AG09319 (cell line): ENCODE measurements at regions not wholly inside any gene's neighbourhood (a gene's known extent, or its start where the extent isn't known, plus 50 kb on each side); places are given as distances from the start of the nearest gene placed in this dataset.

ENCODE experiments used
- DNase-seq: peaks from one replicate; pipeline ENCODE4 v3.0.0-alpha.2; 2010; ENCODE audit warnings: low read depth; ENCODE audit errors: extremely low read depth
- TF ChIP-seq, protein P1 (sequence below): IDR thresholded peaks from 2 replicates; pipeline ENCODE4 v1.5.1; 2011; ENCODE audit warnings: low read depth, mild to moderate bottlenecking, inconsistent platforms, low read length, moderate library complexity

DNA sequence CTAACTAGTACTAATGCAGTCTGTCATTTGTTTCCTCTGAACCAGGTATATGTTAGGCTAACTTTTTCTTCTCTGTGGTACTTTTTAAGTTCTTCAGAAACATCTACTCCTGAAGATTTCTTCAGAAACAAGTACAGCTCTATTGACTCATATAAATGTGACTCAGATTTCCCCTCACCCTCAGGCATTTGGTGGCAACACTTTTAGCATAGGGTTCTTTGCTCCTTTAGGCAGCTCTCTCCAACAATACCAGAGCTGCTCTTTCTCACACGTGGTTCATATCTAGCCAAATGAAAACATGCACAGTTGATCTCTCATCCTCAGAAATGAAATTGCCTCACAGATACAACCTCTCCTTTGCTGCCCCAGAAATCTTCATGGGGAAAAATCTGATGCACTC is 939.8 kb downstream of the SORCS1 start:
- peak; percentile 3 for DNase-seq

DNA sequence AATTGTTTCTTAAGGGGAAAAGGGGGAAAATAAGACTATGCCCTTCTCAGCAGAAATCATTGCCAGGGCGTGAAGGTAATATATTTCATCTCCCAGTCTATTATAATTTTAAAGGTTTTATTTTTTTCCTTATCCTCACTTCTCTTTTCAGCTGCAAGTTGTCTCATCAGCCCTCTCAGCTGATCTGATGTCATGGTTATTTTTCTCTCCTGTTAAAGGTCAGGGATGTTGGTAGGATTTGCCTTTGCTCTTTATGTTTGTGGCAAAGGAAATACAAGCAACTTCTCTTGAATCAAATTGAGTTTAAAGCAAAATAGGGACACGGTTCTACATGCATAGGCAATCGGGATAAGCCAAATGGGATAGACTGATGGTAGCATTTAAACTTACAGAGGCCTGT is 946.9 kb downstream of the SORCS1 start:
- DNase-seq = no peak
- TF ChIP-seq, protein P1, sequence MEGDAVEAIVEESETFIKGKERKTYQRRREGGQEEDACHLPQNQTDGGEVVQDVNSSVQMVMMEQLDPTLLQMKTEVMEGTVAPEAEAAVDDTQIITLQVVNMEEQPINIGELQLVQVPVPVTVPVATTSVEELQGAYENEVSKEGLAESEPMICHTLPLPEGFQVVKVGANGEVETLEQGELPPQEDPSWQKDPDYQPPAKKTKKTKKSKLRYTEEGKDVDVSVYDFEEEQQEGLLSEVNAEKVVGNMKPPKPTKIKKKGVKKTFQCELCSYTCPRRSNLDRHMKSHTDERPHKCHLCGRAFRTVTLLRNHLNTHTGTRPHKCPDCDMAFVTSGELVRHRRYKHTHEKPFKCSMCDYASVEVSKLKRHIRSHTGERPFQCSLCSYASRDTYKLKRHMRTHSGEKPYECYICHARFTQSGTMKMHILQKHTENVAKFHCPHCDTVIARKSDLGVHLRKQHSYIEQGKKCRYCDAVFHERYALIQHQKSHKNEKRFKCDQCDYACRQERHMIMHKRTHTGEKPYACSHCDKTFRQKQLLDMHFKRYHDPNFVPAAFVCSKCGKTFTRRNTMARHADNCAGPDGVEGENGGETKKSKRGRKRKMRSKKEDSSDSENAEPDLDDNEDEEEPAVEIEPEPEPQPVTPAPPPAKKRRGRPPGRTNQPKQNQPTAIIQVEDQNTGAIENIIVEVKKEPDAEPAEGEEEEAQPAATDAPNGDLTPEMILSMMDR = no peak

More for the DNA sequence above, 939.8 kb downstream of the SORCS1 start:
- TF ChIP-seq, protein P1 = no peak

- TF ChIP-seq, protein P1 = no peak
Measured at GRCh38 chr10:106216085-106216484, 948.4 kb downstream of the SORCS1 start.

DNA sequence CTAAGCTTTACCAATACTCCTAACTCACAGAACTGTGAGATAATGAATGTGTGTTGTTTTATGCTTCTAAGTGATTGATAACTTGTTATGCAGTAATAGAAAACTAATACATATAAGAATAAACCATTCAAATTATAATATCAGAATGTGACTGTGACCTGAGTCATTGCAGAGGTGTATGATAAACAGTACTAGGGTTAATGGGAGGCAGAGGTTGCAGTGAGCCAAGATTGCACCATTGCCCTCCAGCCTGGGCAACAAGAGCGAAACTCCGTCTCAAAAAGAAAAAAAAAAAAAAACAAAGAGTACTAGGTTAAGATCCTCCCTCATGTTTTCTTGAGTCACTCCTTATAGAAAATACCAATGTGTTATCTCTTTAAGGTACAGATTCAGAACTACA is 950.3 kb downstream of the SORCS1 start:
- TF ChIP-seq, protein P1 = no peak
- no peak for DNase-seq

More at GRCh38 chr10:106216085-106216484, 948.4 kb downstream of the SORCS1 start:
- no peak for DNase-seq

GRCh38 chr10:106213493-106213892 is 951.0 kb downstream of the SORCS1 start:
- DNase-seq = no peak
- TF ChIP-seq, protein P1 = no peak

GRCh38 chr10:106198275-106198674 is 966.2 kb downstream of the SORCS1 start:
- no peak for DNase-seq
- TF ChIP-seq, protein P1 = no peak

DNA sequence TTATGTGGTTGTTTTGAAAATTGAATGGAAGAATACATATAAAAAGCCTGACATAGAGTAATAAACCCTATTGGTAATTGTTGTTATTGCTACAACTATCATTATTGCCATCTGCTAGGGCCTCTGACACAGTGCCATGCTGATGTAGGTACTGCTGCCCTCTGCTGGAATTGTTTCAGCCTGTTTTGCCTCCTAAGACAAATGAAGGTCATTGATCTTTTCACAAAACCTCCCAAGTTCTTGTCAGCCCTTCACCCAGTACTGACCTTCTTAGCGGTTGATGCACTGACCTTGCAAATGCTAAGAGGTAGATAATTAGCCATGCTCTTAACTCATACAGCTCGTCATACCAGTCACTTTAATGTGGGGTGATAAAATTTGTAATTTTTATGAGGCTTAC is 975.2 kb downstream of the SORCS1 start:
- TF ChIP-seq, protein P1 = peak; percentile 41
- DNase-seq = no peak
